ENCODE measurements at regions not wholly inside any gene's neighbourhood (a gene's known extent, or its start where the extent isn't known, plus 50 kb on each side); places are given as distances from the start of the nearest gene placed in this dataset.

DNA sequence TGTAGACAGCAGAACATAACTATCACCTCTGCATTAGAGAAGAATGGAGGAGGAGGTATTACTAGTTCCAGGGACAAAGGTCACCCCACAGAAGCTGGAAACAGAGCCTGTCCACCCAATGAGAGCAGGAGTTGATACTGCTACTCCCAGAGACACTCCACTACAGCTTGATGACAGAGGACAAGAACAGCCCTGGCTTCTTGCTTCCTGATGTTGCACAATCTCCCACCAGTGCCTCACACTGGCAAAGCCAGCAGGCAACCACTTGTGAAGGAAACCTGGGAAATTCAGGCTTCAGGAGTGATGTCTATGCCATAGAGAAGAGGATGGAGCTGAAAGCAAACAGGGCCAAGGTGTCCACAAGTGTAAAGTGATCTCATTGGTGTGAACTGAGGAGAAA is 78.0 kb upstream of the POU1F1 start:
- TF ChIP-seq, protein P1, sequence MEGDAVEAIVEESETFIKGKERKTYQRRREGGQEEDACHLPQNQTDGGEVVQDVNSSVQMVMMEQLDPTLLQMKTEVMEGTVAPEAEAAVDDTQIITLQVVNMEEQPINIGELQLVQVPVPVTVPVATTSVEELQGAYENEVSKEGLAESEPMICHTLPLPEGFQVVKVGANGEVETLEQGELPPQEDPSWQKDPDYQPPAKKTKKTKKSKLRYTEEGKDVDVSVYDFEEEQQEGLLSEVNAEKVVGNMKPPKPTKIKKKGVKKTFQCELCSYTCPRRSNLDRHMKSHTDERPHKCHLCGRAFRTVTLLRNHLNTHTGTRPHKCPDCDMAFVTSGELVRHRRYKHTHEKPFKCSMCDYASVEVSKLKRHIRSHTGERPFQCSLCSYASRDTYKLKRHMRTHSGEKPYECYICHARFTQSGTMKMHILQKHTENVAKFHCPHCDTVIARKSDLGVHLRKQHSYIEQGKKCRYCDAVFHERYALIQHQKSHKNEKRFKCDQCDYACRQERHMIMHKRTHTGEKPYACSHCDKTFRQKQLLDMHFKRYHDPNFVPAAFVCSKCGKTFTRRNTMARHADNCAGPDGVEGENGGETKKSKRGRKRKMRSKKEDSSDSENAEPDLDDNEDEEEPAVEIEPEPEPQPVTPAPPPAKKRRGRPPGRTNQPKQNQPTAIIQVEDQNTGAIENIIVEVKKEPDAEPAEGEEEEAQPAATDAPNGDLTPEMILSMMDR (IDR thresholded peaks at IDR 0.05): no peak
- no peak for TF ChIP-seq ZFX (IDR thresholded peaks at IDR 0.05; ENCODE audit: borderline replicate concordance)
